Ovary (tissue), 7 donors: ENCODE measurements at regions not wholly inside any gene's neighbourhood (a gene's known extent, or its start where the extent isn't known, plus 50 kb on each side); places are given as distances from the start of the nearest gene placed in this dataset.

Source experiments
- DNase-seq, 5 donors: peaks; one replicate each; pipeline ENCODE4 v3.0.0-alpha.2; 2019 to 2020
- H3K27ac ChIP-seq, 2 donors: fragments of 200-600 bp; one replicate each; pipeline versions ENCODE4 v1.5.1 to v1.8.0; 2019 to 2022
- H3K27me3 ChIP-seq: fragments of 200-600 bp; one replicate; pipeline ENCODE4 v1.8.0; 2022
- H3K36me3 ChIP-seq: fragments of 200-600 bp; sonication (generic); one replicate; pipeline ENCODE4 v1.5.1; 2019
- H3K4me1 ChIP-seq: one replicate; pipeline ENCODE4 v1.8.1; 2013; ENCODE audit warnings: mild to moderate bottlenecking, moderate library complexity; ENCODE audit not compliant: insufficient read depth
- H3K4me3 ChIP-seq: fragments of 200-600 bp; sonication (generic); one replicate; pipeline ENCODE4 v1.5.1; 2017
- H3K9me3 ChIP-seq, 2 donors: fragments of 200-600 bp in 1 of 2; sonication (generic) in 1 of 2; one replicate each; pipeline versions ENCODE4 v1.5.1 to v1.8.1; 2013 to 2019; ENCODE audit warnings: mild to moderate bottlenecking in 1 of 2, moderate library complexity in 1 of 2
- CTCF ChIP-seq, 3 donors: fragments of 450-650 bp in 2 of 3; fragments of 200-600 bp in 1 of 3; IDR thresholded peaks; one replicate each; pipeline versions ENCODE4 v1.5.1 to v1.8.0; 2016 to 2022; ENCODE audit warnings: antibody characterized with exemption in 3 of 3, mild to moderate bottlenecking in 1 of 3
- EP300 ChIP-seq: sonication (generic); formaldehyde crosslinking; IDR thresholded peaks from one replicate; pipeline ENCODE4 v1.6.1; 2017; ENCODE audit warnings: antibody characterized with exemption
- POLR2A ChIP-seq: fragments of 450-650 bp; IDR thresholded peaks from one replicate; pipeline ENCODE4 v1.6.1; 2017; ENCODE audit warnings: antibody characterized with exemption, mild to moderate bottlenecking, moderate library complexity
- WGBS, 3 donors: extraction: QIAGEN DNeasy Blood & Tissue Kit in 1 of 3; methylation state at CpG; one replicate each; pipeline versions ENCODE4 v1.1.5 to v1.1.7; 2013 to 2017; 5-methylcytosine and 5-hydroxymethylcytosine counted together
- intact Hi-C, 4 donors: fragments of 100-400 bp; cut with DNase I; formaldehyde crosslinking; loops; one replicate each; pipeline versions ENCODE4 v1.11.0 to v1.15.1; 2022 to 2023
- donor health status: DM: no; HTN: no; CAD: no; lungs with moderate emphysema.
- donor health status: DM: no; HTN: no; CAD: no.
- donor health status: Bipolar disorder and iron deficiency.
- donor health status: DM: no; HTN: no; CAD: no.
- donor health status: DM: yes; HTN: yes; CAD: no.

GRCh38 chr4:177127658-177128057 is 182.0 kb upstream of the NEIL3 start:
- H3K9me3 ChIP-seq = peaks cover 0 to 8% of the 10 kb centered on the region in 2 donors
- no peak overlapping the region for H3K27ac ChIP-seq
- H3K36me3 ChIP-seq = no peaks in the 10 kb centered on the region
- no peak for DNase-seq
- TF ChIP-seq EP300 = no peak
- no peak for TF ChIP-seq POLR2A
- TF ChIP-seq CTCF (IDR thresholded peaks at IDR 0.05) = no peak
- intact Hi-C loops = no loop called here
- no peak overlapping the region for H3K4me3 ChIP-seq
- no peaks in the 10 kb centered on the region for H3K27me3 ChIP-seq
- H3K4me1 ChIP-seq = no peaks in the 10 kb centered on the region

- no peak for DNase-seq
- Histone ChIP-seq H3K36me3 (no peaks in the 10 kb centered on the region), H3K27me3 (no peaks in the 10 kb centered on the region), H3K9me3 (peaks cover 0 to 8% of the 10 kb centered on the region in 2 donors), H3K4me3 (no peak overlapping the region), H3K4me1 (no peaks in the 10 kb centered on the region), H3K27ac (no peak overlapping the region)
- WGBS, 3 donors = 69 to 86% (median 79%) methylated on average over 1 of the region's 1 CpG
- intact Hi-C loops = no loop called here
- TF ChIP-seq EP300 = no peak
- TF ChIP-seq POLR2A = no peak
- no peak for TF ChIP-seq CTCF (IDR thresholded peaks at IDR 0.05)
Measured at GRCh38 chr4:177128306-177128705, 181.4 kb upstream of the NEIL3 start.

- intact Hi-C loops = no loop called here
- no peak for DNase-seq
- no peak for TF ChIP-seq CTCF (IDR thresholded peaks at IDR 0.05)
- TF ChIP-seq POLR2A = no peak
- no peak for TF ChIP-seq EP300
- Histone ChIP-seq H3K27me3 (no peaks in the 10 kb centered on the region), H3K9me3 (peaks cover 0 to 8% of the 10 kb centered on the region in 2 donors), H3K36me3 (no peaks in the 10 kb centered on the region), H3K27ac (no peak overlapping the region), H3K4me3 (no peak overlapping the region), H3K4me1 (no peaks in the 10 kb centered on the region)
Measured at GRCh38 chr4:177131736-177132135, 177.9 kb upstream of the NEIL3 start.

- Histone ChIP-seq H3K36me3 (no peaks in the 10 kb centered on the region), H3K4me3 (no peak overlapping the region), H3K27me3 (no peaks in the 10 kb centered on the region), H3K9me3 (no peaks in the 10 kb centered on the region), H3K27ac (no peak overlapping the region), H3K4me1 (no peaks in the 10 kb centered on the region)
- intact Hi-C loops = no loop called here
- no peak for DNase-seq
- TF ChIP-seq CTCF (IDR thresholded peaks at IDR 0.05) (no peak), EP300 (no peak), POLR2A (no peak)
Measured at GRCh38 chr4:177147668-177148067, 162.0 kb upstream of the NEIL3 start.

GRCh38 chr4:177155454-177155853 is 154.2 kb upstream of the NEIL3 start:
- no peaks in the 10 kb centered on the region for H3K9me3 ChIP-seq
- no peaks in the 10 kb centered on the region for H3K36me3 ChIP-seq
- no peak overlapping the region for H3K27ac ChIP-seq
- no peak for DNase-seq
- TF ChIP-seq POLR2A (no peak), EP300 (no peak), CTCF (IDR thresholded peaks at IDR 0.05) (no peak)
- 64 to 68% (median 66%) methylated on average over 3 of the region's 3 CpGs for WGBS, 3 donors
- no peaks in the 10 kb centered on the region for H3K4me1 ChIP-seq
- H3K27me3 ChIP-seq = no peaks in the 10 kb centered on the region
- intact Hi-C loops = no loop called here
- H3K4me3 ChIP-seq = no peak overlapping the region
